CD4-positive, alpha-beta memory T cell (primary cell): ENCODE measurements at regions not wholly inside any gene's neighbourhood (a gene's known extent, or its start where the extent isn't known, plus 50 kb on each side); places are given as distances from the start of the nearest gene placed in this dataset.

Source experiments
- CTCF ChIA-PET: fragments of 350-600 bp; sonication (Branson Sonifier 250); formaldehyde crosslinking; loops from one replicate; lab custom pipeline; 2021; ENCODE audit warnings: inconsistent platforms; ENCODE audit not compliant: partially characterized antibody; lab: Charles Lee
- POLR2A ChIA-PET: fragments of 350-600 bp; sonication (Branson Sonifier 250); formaldehyde crosslinking; loops from one replicate; lab custom pipeline; 2021; ENCODE audit not compliant: partially characterized antibody; lab: Charles Lee
- DNase-seq, 5 donors: peaks; one replicate each; pipeline versions ENCODE4 v3.0.0 to v3.0.0-alpha.2; 2020 to 2022; ENCODE audit warnings: mixed read lengths in 1 of 5
- H3K27ac ChIP-seq: one replicate; pipeline ENCODE4 v1.7.0; 2013; ENCODE audit warnings: low read depth, low read length
- H3K27me3 ChIP-seq: 2 replicates; pipeline ENCODE4 v1.7.0; 2013; ENCODE audit warnings: mild to moderate bottlenecking, low read length, moderate library complexity; ENCODE audit not compliant: insufficient read depth
- H3K36me3 ChIP-seq: 2 replicates; pipeline ENCODE4 v1.7.0; 2013; ENCODE audit warnings: mild to moderate bottlenecking, low read length, moderate library complexity; ENCODE audit not compliant: insufficient read depth
- H3K4me1 ChIP-seq: 2 replicates; pipeline ENCODE4 v1.7.0; 2013; ENCODE audit warnings: mild to moderate bottlenecking, low read length, moderate library complexity; ENCODE audit not compliant: insufficient read depth
- H3K4me3 ChIP-seq, 2 donors: one replicate each; pipeline ENCODE4 v1.7.0; 2013; ENCODE audit warnings: low read length in 2 of 2, mild to moderate bottlenecking in 1 of 2
- H3K9me3 ChIP-seq, 2 donors: one replicate each; pipeline ENCODE4 v1.7.0; 2013; ENCODE audit warnings: low read length in 2 of 2, control low read depth in 1 of 2; ENCODE audit not compliant: control insufficient read depth in 1 of 2
- H3K27ac Mint-ChIP-seq, 7 donors: one replicate each; pipeline ENCODE4 v1.8.0; 2020 to 2021; ENCODE audit warnings: mixed read lengths in 7 of 7, mild to moderate bottlenecking in 6 of 7, inconsistent platforms in 3 of 7, moderate library complexity in 3 of 7
- H3K27me3 Mint-ChIP-seq, 2 donors: one replicate each; pipeline ENCODE4 v1.8.0; 2020 to 2021; ENCODE audit warnings: mixed read lengths in 2 of 2
- H3K36me3 Mint-ChIP-seq, 2 donors: one replicate each; pipeline ENCODE4 v1.8.0; 2020 to 2021; ENCODE audit warnings: mixed read lengths in 2 of 2, inconsistent platforms in 1 of 2, mild to moderate bottlenecking in 1 of 2
- H3K4me1 Mint-ChIP-seq, 4 donors: one replicate each; pipeline ENCODE4 v1.8.0; 2020 to 2021; ENCODE audit warnings: mixed read lengths in 4 of 4, mild to moderate bottlenecking in 1 of 4
- H3K4me3 Mint-ChIP-seq, 8 donors: one replicate each; pipeline ENCODE4 v1.8.0; 2020 to 2021; ENCODE audit warnings: mixed read lengths in 8 of 8, mild to moderate bottlenecking in 7 of 8, moderate library complexity in 6 of 8, inconsistent platforms in 3 of 8
- H3K9me3 Mint-ChIP-seq, 8 donors: one replicate each; pipeline ENCODE4 v1.8.0; 2020 to 2021; ENCODE audit warnings: mixed read lengths in 8 of 8, mild to moderate bottlenecking in 5 of 8, inconsistent platforms in 3 of 8, moderate library complexity in 1 of 8
- intact Hi-C: fragments of 100-400 bp; cut with micrococcal nuclease; formaldehyde crosslinking; loops from one replicate; pipeline ENCODE4 v1.15.1; 2023

DNA sequence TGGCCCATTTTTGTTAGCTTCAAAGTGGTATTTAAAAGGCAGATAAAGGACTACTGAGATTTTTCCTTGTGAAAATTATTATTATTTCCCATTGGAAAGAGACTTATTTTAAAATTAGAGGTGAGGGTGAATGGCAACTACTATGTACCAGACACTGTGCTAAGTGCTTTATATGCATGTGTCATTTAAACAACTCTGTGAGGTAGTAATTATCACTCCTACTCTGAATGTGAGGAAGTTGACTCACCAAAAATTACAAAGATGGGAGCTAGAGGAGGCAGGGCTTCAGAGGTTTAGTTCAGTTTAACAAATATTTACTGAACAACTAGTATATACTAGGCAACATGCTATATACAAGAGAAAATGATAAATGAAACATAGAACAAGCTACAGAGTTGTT lies 78.2 kb downstream of the MSL3 start:
- intact Hi-C loops, result no loop called here
- ChIA-PET POLR2A (no interaction called here), CTCF (no interaction called here)
- H3K4me3 ChIP-seq, result no peak overlapping the region
- no peak for DNase-seq
- Mint-ChIP-seq H3K4me1 (peaks cover 0 to 1% (median 0%) of the 10 kb centered on the region in 4 donors), H3K4me3 (no peak overlapping the region), H3K27me3 (no peaks in the 10 kb centered on the region), H3K36me3 (no peaks in the 10 kb centered on the region), H3K27ac (no peak overlapping the region), H3K9me3 (no peaks in the 10 kb centered on the region)
- no peaks in the 10 kb centered on the region for H3K27me3 ChIP-seq
- no peaks in the 10 kb centered on the region for H3K9me3 ChIP-seq
- no peak overlapping the region for H3K27ac ChIP-seq
- no peaks in the 10 kb centered on the region for H3K36me3 ChIP-seq
- H3K4me1 ChIP-seq, result no peaks in the 10 kb centered on the region

DNA sequence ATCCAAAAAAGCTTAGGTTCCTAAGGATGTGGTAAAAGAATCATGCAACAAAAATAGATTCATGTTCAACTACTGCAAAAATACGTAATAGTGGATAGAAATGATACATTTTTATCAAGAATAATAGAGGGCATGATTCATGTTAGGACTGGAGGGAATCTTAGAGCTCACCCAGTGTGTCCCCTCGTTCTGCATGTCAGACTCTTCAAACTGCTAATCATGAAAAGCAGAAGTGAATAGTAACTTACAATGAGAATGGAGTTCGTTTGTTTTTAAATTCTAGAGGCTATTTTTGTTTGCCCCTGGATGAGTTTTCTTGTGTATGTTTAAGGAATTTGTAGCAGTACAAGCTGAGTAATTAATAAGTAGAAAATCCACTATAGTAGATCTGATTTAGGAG lies 79.4 kb downstream of the MSL3 start:
- H3K36me3 ChIP-seq, result no peaks in the 10 kb centered on the region
- H3K9me3 ChIP-seq, result no peaks in the 10 kb centered on the region
- DNase-seq, result no peak
- no peak overlapping the region for H3K27ac Mint-ChIP-seq
- no peaks in the 10 kb centered on the region for H3K4me1 ChIP-seq
- intact Hi-C loops, result no loop called here
- ChIA-PET CTCF (no interaction called here), POLR2A (no interaction called here)
- H3K9me3 Mint-ChIP-seq, result no peaks in the 10 kb centered on the region
- H3K4me3 ChIP-seq, result no peak overlapping the region
- no peak overlapping the region for H3K27ac ChIP-seq
- H3K4me1 Mint-ChIP-seq, result peaks cover 0 to 1% (median 0%) of the 10 kb centered on the region in 4 donors
- H3K36me3 Mint-ChIP-seq, result no peaks in the 10 kb centered on the region
- H3K27me3 Mint-ChIP-seq, result no peaks in the 10 kb centered on the region
- no peaks in the 10 kb centered on the region for H3K27me3 ChIP-seq
- no peak overlapping the region for H3K4me3 Mint-ChIP-seq

- peaks cover 0 to 3% of the 10 kb centered on the region in 2 donors for H3K27me3 Mint-ChIP-seq
- no peak overlapping the region for H3K4me3 Mint-ChIP-seq
- no peaks in the 10 kb centered on the region for H3K9me3 ChIP-seq
- H3K9me3 Mint-ChIP-seq, result peaks cover 0 to 2% (median 0%) of the 10 kb centered on the region in 8 donors
- H3K27ac ChIP-seq, result no peak overlapping the region
- DNase-seq, result no peak
- H3K4me3 ChIP-seq, result no peak overlapping the region
- H3K4me1 Mint-ChIP-seq, result no peaks in the 10 kb centered on the region
- CTCF ChIA-PET, result no interaction called here
- no peaks in the 10 kb centered on the region for H3K4me1 ChIP-seq
- peak overlapping the region in 1 of 7 donors; percentile 1 for H3K27ac Mint-ChIP-seq
- no peaks in the 10 kb centered on the region for H3K27me3 ChIP-seq
- intact Hi-C loops, result no loop called here
- POLR2A ChIA-PET, result no interaction called here
- no peaks in the 10 kb centered on the region for H3K36me3 Mint-ChIP-seq
- no peaks in the 10 kb centered on the region for H3K36me3 ChIP-seq
These were observed 106.1 kb downstream of the MSL3 start for GRCh38 chrX:11864171-11864570.

GRCh38 chrX:11867610-11868345 lies 109.7 kb downstream of the MSL3 start:
- no peak overlapping the region for H3K4me3 Mint-ChIP-seq
- H3K4me3 ChIP-seq, result no peak overlapping the region
- CTCF ChIA-PET, result no interaction called here
- H3K9me3 ChIP-seq, result no peaks in the 10 kb centered on the region
- H3K36me3 Mint-ChIP-seq, result no peaks in the 10 kb centered on the region
- no peak for DNase-seq
- H3K9me3 Mint-ChIP-seq, result peaks cover 0 to 2% (median 0%) of the 10 kb centered on the region in 8 donors
- no peak overlapping the region for H3K27ac ChIP-seq
- intact Hi-C loops, result no loop called here
- H3K27ac Mint-ChIP-seq, result no peak overlapping the region
- H3K4me1 ChIP-seq, result no peaks in the 10 kb centered on the region
- H3K27me3 Mint-ChIP-seq, result peaks cover 0 to 5% of the 10 kb centered on the region in 2 donors
- no peaks in the 10 kb centered on the region for H3K27me3 ChIP-seq
- POLR2A ChIA-PET, result no interaction called here
- H3K36me3 ChIP-seq, result no peaks in the 10 kb centered on the region
- H3K4me1 Mint-ChIP-seq, result no peaks in the 10 kb centered on the region

- no peak overlapping the region for H3K27ac Mint-ChIP-seq
- H3K27me3 ChIP-seq, result no peaks in the 10 kb centered on the region
- H3K27me3 Mint-ChIP-seq, result peaks cover 0 to 5% of the 10 kb centered on the region in 2 donors
- CTCF ChIA-PET, result no interaction called here
- H3K36me3 Mint-ChIP-seq, result no peaks in the 10 kb centered on the region
- H3K4me3 Mint-ChIP-seq, result no peak overlapping the region
- intact Hi-C loops, result no loop called here
- no peaks in the 10 kb centered on the region for H3K36me3 ChIP-seq
- no peak overlapping the region for H3K27ac ChIP-seq
- no peaks in the 10 kb centered on the region for H3K9me3 ChIP-seq
- no peaks in the 10 kb centered on the region for H3K9me3 Mint-ChIP-seq
- POLR2A ChIA-PET, result no interaction called here
- DNase-seq, result no peak
- H3K4me1 ChIP-seq, result no peaks in the 10 kb centered on the region
- H3K4me3 ChIP-seq, result no peak overlapping the region
- H3K4me1 Mint-ChIP-seq, result no peaks in the 10 kb centered on the region
These were observed 112.8 kb downstream of the MSL3 start for GRCh38 chrX:11870789-11871188.

DNA sequence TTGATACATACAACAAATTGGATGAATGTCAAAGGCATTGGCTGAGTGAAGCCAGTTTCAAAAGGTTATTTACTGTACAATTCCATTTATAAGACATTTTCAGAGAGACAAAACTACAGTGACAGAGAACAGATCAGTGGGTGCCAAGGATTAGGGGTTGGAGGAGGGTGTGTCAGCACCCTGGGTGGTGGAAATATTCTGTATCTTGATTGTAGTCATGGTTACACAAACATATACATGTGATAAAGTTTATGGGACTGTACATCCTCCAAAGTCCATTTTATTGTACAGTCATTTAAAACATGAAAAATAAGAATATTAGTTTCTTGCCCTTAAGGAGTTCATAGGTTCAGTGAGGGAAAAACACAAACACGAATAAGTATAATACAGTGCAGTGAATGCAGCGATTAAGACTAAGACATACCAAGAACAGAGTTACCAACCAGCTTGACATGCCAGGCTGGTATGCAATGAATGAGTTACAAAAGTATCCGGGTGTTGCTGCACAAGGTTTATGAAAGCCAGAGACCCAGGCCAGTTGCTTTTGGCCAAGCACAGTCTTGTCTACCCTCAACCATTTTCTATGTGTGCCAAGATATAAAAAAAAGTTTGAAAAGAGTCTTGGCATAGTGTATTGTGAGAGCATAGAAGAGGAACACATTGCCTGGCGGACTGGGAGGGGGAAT lies 123.6 kb downstream of the MSL3 start:
- Mint-ChIP-seq H3K4me1 (no peaks in the 10 kb centered on the region), H3K36me3 (no peaks in the 10 kb centered on the region)

GRCh38 chrX:11886745-11887144 lies 128.7 kb downstream of the MSL3 start:
- Mint-ChIP-seq H3K36me3 (no peaks in the 10 kb centered on the region), H3K4me3 (no peak overlapping the region), H3K27me3 (peaks cover 0 to 2% of the 10 kb centered on the region in 2 donors), H3K27ac (no peak overlapping the region), H3K9me3 (no peaks in the 10 kb centered on the region), H3K4me1 (no peaks in the 10 kb centered on the region)
- Histone ChIP-seq H3K36me3 (no peaks in the 10 kb centered on the region), H3K4me1 (no peaks in the 10 kb centered on the region), H3K9me3 (no peaks in the 10 kb centered on the region), H3K27ac (no peak overlapping the region), H3K27me3 (no peaks in the 10 kb centered on the region), H3K4me3 (no peak overlapping the region)
- ChIA-PET POLR2A (no interaction called here), CTCF (no interaction called here)
- DNase-seq, result no peak
- intact Hi-C loops, result no loop called here

More for the DNA sequence above, 123.6 kb downstream of the MSL3 start:
- no peaks in the 10 kb centered on the region for H3K9me3 Mint-ChIP-seq
- no peaks in the 10 kb centered on the region for H3K4me1 ChIP-seq
- CTCF ChIA-PET, result no interaction called here
- POLR2A ChIA-PET, result no interaction called here
- no peak overlapping the region for H3K27ac Mint-ChIP-seq
- no peak overlapping the region for H3K27ac ChIP-seq
- no peaks in the 10 kb centered on the region for H3K36me3 ChIP-seq
- H3K4me3 Mint-ChIP-seq, result no peak overlapping the region
- H3K27me3 ChIP-seq, result no peaks in the 10 kb centered on the region
- no peaks in the 10 kb centered on the region for H3K9me3 ChIP-seq
- DNase-seq, result no peak
- no peaks in the 10 kb centered on the region for H3K27me3 Mint-ChIP-seq
- intact Hi-C loops, result no loop called here
- no peak overlapping the region for H3K4me3 ChIP-seq
